NCI-H82 (cell line): ENCODE measurements at regions not wholly inside any gene's neighbourhood (a gene's known extent, or its start where the extent isn't known, plus 50 kb on each side); places are given as distances from the start of the nearest gene placed in this dataset.

ENCODE experiments used
- DNase-seq: peaks from one replicate; lab custom pipeline; 2025; lab: John Stamatoyannopoulos, UW

GRCh38 chr13:99663185-99663825, 162.0 kb downstream of the TM9SF2 start:
- peak; percentile 64 for DNase-seq

- no peak for DNase-seq
These were observed 161.4 kb downstream of the TM9SF2 start for GRCh38 chr13:99662678-99663077.

- peak; percentile 41 for DNase-seq
These were observed 160.5 kb downstream of the TM9SF2 start for GRCh38 chr13:99661791-99662190.

- no peak for DNase-seq
These were observed 158.7 kb downstream of the TM9SF2 start for GRCh38 chr13:99659866-99660554.

- DNase-seq: no peak
These were observed 158.0 kb downstream of the TM9SF2 start for GRCh38 chr13:99659226-99659625.

- DNase-seq: peak; percentile 69
These were observed 157.2 kb downstream of the TM9SF2 start for GRCh38 chr13:99658261-99658991.

GRCh38 chr13:99657848-99658260, 156.6 kb downstream of the TM9SF2 start:
- DNase-seq: peak; percentile 43

GRCh38 chr13:99656844-99657381, 155.6 kb downstream of the TM9SF2 start:
- no peak for DNase-seq

- DNase-seq: peak; percentile 89
These were observed 154.9 kb downstream of the TM9SF2 start for GRCh38 chr13:99656092-99656745.

- no peak for DNase-seq
These were observed 154.2 kb downstream of the TM9SF2 start for GRCh38 chr13:99655351-99656091.

- no peak for DNase-seq
These were observed 152.8 kb downstream of the TM9SF2 start for GRCh38 chr13:99654076-99654475.

GRCh38 chr13:99653526-99653925, 152.3 kb downstream of the TM9SF2 start:
- no peak for DNase-seq

GRCh38 chr13:99652901-99653300, 151.6 kb downstream of the TM9SF2 start:
- DNase-seq: no peak

GRCh38 chr13:99652141-99652540, 150.9 kb downstream of the TM9SF2 start:
- DNase-seq: no peak

GRCh38 chr13:99651016-99651415, 149.7 kb downstream of the TM9SF2 start:
- DNase-seq: no peak

- DNase-seq: no peak
These were observed 149.1 kb downstream of the TM9SF2 start for GRCh38 chr13:99650410-99650809.

GRCh38 chr13:99648927-99649326, 147.7 kb downstream of the TM9SF2 start:
- DNase-seq: no peak

GRCh38 chr13:99648066-99648665, 146.9 kb downstream of the TM9SF2 start:
- no peak for DNase-seq

- no peak for DNase-seq
These were observed 146.3 kb downstream of the TM9SF2 start for GRCh38 chr13:99647596-99647985.

- DNase-seq: no peak
These were observed 145.8 kb downstream of the TM9SF2 start for GRCh38 chr13:99646866-99647595.
